Right lobe of liver (tissue), 4 donors: ENCODE measurements at regions not wholly inside any gene's neighbourhood (a gene's known extent, or its start where the extent isn't known, plus 50 kb on each side); places are given as distances from the start of the nearest gene placed in this dataset.

Source experiments
- POLR2A ChIP-seq: fragments of 450-650 bp; IDR thresholded peaks from one replicate; pipeline ENCODE4 v1.6.1; 2017; ENCODE audit warnings: antibody characterized with exemption, mild to moderate bottlenecking
- TF ChIP-seq, protein P1 (sequence below), 4 donors: fragments of 200-600 bp in 3 of 4; fragments of 450-650 bp in 1 of 4; IDR thresholded peaks; one replicate each; pipeline versions ENCODE4 v1.5.1 to v1.8.0; 2016 to 2022; ENCODE audit warnings: antibody characterized with exemption in 4 of 4, mild to moderate bottlenecking in 2 of 4
- donor health status: DM: no; HTN: no; CAD: no.
- donor health status: DM: no; HTN: no; CAD: no.
- donor health status: DM: no; HTN: yes; CAD: no.

DNA sequence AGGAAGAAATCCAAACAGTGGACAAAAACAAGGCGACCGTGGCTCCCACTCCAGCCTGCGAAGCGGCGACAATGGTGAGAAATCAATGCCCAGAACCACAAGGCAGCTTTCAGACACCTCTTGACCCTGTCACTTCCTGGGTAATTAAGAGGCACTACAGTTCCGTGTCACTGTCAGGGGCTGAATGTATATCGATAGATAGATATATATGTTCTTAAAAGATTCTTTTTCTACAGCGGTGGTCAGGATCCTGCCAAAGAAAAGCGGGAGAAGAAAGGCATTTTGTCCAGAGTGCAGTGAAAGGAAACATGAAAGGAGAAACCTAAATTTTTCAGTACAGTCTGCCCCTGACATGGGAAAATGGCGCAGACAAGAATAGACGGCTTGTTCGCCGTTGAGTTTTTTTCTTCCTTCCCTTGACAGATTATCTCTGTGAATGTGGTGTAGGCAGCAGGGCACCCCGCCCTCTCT, 56.2 kb upstream of the HES1 start:
- TF ChIP-seq, protein P1, sequence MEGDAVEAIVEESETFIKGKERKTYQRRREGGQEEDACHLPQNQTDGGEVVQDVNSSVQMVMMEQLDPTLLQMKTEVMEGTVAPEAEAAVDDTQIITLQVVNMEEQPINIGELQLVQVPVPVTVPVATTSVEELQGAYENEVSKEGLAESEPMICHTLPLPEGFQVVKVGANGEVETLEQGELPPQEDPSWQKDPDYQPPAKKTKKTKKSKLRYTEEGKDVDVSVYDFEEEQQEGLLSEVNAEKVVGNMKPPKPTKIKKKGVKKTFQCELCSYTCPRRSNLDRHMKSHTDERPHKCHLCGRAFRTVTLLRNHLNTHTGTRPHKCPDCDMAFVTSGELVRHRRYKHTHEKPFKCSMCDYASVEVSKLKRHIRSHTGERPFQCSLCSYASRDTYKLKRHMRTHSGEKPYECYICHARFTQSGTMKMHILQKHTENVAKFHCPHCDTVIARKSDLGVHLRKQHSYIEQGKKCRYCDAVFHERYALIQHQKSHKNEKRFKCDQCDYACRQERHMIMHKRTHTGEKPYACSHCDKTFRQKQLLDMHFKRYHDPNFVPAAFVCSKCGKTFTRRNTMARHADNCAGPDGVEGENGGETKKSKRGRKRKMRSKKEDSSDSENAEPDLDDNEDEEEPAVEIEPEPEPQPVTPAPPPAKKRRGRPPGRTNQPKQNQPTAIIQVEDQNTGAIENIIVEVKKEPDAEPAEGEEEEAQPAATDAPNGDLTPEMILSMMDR (IDR thresholded peaks at IDR 0.05) = no peak
- no peak for TF ChIP-seq POLR2A
